COLO829 (cell line): ENCODE measurements at regions not wholly inside any gene's neighbourhood (a gene's known extent, or its start where the extent isn't known, plus 50 kb on each side); places are given as distances from the start of the nearest gene placed in this dataset.
"Not testable (repeated sequence)": the region's sequence is repeated elsewhere in the genome, so short reads cannot be mapped to it uniquely, and the experiment has no call there.

Source experiments
- DNase-seq: peaks from one replicate; pipeline ENCODE4 v3.0.0; 2012; ENCODE audit warnings: low spot score

DNA sequence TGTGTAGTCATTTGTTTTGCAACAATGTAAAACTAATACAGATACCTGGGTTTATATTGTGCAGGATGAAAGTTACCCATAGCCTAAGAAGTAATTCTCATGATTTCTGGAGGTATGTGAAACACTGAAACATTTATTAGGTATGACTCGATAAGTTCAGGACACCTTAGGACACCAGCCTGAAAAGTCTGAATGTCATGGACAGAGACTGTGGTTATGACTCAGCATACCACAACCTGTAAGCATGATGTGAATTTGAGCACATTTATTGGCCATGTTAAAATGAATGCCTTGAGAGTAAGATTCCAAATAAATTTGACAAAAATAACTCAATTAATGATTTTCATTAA, 1471.7 kb upstream of the B3GALT2 start:
- peak; percentile 40 for DNase-seq

DNA sequence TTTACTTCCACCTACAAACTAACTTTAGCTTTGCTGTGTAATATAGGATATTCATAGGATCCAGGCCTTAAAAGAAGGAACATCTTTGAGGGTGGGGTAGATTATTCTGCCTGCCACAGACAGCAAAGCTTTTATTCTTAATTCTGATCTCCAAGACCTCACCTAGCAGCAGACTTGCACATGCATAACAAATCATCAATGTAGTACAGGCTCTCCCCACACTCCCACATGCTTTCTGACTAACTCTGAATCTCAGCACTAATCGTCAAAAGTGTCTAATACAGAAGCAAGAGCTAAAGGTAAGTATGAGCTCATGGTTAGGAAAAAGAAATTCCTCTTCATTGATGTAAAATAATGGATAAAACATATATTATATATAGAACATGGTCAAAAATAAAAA, 1468.5 kb upstream of the B3GALT2 start:
- DNase-seq: no peak

DNA sequence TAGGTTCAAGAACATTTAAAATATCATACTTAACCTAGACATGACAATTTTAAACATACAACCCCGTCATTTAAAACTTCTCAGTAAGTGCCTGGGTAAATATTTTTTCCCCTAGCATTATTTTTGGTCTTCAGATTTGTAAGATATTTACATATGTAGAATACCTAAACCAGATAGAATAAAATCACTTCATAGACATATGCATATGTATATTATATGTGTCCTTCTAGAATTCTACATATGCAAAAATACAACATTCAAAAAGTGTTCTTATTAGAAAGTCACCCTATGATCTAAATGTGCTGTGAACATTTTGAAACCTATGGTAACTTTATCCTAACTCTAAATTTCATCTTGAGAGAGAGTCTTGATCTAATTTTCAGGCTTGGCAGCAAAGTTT, 1467.0 kb upstream of the B3GALT2 start:
- DNase-seq: no peak

DNA sequence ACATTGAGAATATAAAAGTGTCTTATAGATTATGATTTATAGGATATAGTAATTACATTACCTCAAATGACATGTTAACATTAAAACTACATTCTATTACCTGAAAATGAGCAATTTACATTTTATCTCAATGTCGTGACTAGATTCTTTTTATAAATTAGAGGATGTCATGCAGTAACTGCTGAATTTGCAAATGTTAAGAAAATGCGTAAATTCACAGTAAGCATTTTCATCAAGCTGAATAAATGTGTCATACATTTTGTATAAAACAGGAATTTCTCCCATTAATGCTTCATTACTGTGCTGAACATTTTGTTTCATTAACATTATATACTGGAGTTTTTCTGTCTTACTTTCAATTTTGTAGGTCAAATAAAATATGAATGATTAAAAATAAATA, 1460.7 kb upstream of the B3GALT2 start:
- no peak for DNase-seq

DNA sequence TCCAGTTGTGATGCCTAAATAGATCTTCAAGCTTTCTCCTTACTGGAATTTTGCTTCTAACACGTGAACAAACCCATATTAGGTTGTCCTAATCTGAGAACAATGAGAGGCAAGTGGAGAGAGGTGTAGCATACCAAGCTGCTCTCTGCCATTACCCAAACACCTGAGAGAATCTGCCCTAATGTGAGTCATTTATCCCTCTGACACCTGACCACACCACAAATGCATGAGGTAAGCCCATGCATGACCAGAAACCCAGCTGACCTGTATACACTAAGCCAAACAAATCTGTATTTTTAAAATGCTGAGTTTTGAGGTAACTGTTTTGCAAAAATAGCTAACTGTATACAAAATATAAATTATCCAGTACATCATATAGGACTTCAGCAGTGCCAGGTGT, 1458.1 kb upstream of the B3GALT2 start:
- no peak for DNase-seq

DNA sequence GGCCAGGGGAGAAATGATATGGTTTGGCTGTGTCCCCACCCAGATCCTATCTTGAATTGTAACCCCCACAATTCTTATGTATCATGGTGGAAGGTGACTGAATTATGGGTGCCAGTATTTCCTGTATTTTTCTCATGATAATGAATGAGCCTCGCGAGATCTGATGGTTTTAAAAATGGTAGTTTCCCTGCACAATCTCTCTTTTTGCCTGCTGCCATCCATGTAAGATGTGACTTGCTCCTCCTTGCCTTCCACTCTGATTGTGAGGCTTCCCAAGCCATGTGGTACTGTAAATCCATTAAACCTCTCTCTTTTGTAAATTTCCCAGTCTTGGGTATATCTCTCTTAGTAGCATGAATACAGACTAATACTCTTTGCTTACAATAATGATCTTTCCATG, 1453.9 kb upstream of the B3GALT2 start:
- DNase-seq: no peak

DNA sequence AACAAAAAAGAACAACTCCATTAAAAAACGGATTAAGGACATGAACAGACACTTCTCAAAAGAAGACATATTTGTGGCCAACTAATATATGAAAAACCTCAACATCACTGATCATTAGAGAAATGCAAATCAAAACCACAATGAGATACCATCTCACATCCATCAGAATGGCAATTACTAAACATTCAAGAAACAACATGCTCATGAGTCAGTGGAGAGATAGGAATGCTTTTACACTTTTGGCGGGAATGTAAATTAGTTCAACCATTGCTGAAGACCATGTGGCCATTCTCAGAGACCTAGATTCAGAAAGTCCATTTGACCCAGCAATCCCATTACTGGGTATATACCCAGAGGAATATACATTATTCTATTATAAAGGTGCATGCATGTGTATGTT, 1442.6 kb upstream of the B3GALT2 start:
- no peak for DNase-seq

DNA sequence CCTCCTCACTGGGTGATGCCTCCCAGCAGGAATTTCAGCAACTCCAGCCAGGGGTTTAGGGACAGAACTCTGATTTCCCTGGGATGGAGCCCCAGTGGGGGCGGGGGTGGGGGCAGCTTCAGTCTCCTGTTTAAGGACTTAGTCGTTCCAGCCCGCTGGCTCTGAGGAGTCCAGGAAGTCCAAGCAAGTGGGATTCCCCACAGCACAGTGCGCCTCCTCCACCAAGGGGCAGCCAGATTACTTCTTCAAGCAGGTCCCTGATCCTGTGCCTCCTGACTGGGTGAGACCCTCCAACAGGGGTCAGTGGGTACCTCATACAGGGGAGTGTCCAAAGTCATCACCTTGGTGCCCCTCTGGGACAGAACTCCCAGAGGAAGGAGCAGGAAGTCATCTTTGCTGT, 1438.4 kb upstream of the B3GALT2 start:
- no peak for DNase-seq

DNA sequence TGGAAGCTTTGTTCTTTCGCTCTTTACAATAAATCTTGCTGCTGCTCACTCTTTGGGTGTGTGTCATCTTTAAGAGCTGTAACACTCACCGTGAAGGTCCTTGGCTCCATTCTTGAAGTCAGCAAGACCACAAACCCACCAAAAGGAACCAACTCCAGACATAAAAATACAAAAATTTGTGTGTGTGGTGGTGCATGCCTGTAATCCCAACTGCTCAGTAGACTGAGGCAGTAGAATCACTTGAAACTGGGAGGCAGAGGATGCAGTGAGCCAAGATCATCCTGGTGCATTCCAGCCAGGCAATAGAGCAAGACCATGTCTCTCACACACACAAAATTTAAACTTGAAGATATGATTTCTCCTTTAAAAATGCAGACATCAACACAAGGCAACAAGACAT, 1431.7 kb upstream of the B3GALT2 start:
- no peak for DNase-seq

DNA sequence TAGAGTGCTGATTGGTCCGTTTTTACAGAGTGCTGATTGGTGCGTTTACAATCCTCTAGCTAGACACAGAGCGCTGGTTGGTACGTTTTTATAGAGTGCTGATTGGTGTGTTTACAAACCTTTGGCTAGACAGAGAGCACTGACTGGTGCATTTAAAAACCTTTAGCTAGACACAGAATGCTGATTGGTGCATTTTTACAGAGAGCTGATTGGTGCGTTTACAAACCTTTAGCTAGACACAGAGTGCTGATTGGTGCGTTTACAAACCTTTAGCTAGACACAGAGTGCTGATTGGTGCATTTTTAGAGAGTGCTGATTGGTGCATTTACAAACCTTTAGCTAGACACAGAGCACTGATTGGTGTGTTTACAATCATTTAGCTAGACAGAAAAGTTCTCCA, 1430.9 kb upstream of the B3GALT2 start:
- not testable (repeated sequence) for DNase-seq

DNA sequence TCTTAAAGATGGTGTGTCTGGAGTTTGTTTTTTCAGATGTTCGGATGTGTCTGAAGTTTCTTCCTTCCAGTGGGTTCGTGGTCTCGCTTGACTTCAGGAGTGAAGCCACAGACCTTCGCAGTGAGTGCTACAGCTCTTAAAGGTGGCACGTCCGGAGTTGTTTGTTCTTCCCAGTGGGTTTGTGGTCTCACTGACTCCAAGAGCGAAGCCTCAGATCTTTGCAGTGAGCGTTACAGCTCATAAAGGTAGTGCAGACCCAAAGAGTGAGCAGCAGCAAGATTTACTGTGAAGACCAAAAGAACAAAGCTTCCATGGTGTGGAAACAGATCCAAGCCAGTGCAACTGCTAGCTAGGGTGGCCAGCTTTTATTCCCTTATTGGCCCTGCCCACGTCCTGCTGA, 1430.4 kb upstream of the B3GALT2 start:
- no peak for DNase-seq

DNA sequence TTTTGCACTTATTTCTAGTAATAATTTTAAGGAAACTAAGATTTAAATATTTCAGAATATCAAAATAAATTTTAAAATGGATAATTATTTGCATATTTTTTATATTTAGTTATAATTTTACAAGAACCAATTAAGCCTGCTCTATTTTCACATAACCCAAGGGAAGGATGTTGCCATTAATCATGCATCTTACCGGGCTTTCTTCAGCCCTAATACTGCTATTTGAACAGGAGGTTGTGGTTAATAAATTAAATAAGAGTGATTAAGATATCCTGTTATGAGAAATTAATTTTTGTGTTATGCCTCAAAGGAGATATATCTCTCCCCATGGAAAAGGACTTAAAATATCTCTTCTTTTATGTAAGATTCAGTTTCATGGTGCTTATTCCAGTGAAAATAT, 1415.8 kb upstream of the B3GALT2 start:
- no peak for DNase-seq

DNA sequence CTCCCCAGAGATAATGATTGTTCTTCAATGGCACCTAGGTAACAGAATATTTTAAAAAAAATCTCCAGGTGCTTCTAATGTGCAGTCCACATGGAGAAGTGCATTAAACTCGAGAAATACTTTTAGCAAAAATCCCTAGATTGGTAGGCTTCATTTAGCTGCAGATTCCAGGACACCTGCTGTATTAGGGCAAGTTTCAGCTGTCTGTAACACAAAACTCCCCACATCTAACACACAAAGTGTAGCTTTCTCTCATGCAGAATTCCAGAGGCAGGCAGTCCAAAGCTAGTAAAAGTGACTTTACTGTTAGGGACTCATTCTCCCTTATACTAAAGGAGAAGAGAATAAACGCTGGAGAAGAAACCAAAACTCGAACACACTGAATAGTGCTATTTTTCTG, 1414.3 kb upstream of the B3GALT2 start:
- DNase-seq: no peak

DNA sequence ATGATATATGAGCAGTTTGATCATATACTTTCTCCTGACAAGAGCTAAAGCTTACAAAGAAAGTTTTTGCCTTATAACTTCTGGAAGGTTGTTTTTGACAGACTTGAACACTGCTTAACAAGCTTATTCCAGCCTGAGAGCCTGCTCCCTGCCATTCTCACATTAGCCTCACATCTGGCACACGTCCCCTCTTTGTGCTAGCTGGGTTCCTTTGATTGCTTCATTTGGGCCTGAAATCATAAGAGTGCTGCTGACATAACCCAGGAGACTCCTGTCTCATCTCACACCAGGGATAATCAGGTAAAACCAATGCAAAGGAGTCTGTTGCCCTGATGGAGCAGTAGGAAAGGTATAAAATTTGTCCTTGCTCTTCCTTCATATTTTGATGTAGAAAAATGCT, 1411.7 kb upstream of the B3GALT2 start:
- no peak for DNase-seq

DNA sequence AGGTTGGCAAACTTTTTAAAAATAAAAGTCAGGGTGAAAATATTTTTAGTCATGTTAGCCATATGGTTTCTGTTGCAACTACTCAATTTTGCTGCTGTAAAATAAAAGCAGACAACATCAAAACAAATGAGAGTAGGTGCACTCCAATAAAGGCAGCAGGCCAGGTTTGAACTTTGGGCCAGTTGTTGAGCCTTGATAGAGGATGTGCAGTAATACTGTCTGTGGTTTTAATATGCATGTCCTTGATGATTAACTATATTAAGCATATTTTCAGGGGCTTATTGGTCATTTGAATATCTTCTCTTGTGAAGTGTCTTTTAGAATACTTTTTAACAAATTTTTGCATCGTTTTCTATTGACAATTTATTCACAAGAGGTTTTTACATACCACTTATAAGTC, 1399.9 kb upstream of the B3GALT2 start:
- DNase-seq: no peak

DNA sequence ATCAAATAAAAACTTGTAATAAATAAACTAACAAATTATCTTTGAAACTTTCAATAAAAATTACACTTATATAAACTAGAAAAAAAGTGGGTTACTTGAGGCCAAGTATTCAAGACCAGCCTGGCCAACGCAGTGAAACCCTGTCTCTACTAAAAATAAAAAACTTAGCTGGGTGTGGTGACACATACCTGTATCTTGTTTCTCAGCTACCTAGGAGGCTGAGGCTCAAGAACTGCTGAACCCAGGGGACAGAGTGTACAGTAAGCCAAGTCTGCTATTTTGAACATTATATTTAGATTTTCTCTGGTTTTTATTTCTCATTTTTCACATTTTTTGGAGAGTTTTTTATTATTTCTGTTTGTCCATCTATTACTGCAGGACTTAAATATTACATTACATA, 1397.6 kb upstream of the B3GALT2 start:
- DNase-seq: no peak

DNA sequence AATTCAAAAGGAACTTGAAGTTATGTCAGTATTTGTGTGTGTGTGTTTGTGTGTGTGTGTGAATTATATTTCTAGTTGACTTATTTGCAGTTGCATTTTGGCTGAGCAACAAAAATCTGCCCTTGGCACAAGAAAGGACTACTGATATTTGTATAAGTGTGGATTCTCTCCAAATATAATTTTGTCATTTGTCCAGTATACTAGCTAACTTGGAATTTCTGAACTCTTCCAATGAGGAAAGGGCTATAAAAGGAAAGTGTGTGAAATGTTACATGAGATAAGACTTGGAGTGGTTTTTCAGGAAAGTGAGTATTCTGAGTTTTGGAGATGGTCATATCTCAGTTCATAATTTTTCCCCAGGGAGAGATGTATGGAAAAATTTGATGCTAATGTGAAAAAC, 1384.1 kb upstream of the B3GALT2 start:
- no peak for DNase-seq

DNA sequence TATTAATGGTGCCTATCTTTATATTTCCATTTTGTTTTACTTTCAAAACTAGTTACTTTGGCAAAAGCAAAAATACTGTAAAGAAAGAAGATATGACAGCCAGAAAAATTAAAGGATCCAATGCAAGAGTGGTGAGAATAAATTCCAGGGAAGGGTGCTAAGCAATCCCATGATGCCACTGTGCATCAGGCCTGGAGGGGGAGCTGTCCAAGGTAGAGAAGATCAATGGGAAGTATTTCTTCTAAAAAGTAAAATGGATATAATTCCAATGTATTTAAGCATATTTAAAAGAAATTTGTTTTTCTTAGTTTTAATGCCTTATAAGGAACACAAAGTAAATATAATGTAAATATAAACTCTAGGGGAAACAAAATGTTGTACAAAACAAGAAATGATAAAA, 1382.2 kb upstream of the B3GALT2 start:
- peak; percentile 3 for DNase-seq

DNA sequence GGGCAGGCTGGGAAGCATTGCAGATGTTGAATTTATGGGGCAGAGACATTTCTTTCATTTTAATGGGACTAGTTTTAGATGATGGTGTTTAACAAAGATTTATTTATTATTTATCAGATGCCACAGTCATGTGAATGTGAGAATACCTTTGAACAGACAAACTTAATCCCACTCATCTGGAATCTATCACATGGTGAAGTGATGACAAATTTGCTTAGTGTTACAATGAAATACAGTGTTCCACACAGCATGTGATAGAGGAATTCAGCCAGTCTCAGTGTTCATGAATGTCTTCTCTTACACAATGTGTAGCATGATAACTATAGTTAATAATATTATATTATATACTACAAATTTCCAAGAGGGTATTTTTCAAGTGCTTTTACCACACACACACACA, 1361.7 kb upstream of the B3GALT2 start:
- DNase-seq: peak; percentile 65

DNA sequence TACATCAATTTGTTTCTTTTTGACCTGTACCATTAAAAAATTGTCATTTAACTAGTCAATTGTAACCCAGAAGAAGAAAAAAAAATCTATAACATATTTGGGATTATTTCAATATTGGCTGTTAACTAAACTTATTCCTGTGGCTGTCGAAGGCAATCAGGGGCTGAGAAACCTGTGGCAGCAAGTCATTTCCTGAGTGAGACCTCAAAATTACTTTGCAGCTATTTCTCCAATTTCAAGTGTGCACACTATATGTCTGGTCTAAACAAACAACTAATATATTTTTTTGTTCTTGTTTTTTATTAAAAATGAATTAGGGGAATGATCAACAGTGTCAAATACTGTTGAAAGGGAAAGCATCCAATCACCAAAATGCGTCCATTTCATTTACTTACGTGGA, 1357.6 kb upstream of the B3GALT2 start:
- DNase-seq: no peak

DNA sequence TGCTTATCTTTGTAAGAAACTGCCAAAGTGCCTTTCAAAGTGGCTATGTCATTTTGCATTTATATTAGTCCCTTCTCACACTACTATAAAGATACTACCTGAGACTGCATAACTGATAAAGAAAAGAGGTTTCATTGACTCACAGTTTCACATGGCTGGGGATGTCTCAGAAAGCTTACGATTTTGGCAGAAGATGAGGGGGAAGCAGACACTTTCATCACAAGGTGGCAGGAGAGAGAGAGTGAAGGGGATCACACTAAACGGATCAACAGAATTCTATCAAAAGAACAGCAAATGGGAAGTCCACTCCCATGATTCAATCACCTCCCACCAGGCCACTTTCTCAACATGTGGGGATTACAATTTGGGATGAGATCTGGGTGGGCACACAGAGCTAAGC, 1352.0 kb upstream of the B3GALT2 start:
- DNase-seq: no peak

DNA sequence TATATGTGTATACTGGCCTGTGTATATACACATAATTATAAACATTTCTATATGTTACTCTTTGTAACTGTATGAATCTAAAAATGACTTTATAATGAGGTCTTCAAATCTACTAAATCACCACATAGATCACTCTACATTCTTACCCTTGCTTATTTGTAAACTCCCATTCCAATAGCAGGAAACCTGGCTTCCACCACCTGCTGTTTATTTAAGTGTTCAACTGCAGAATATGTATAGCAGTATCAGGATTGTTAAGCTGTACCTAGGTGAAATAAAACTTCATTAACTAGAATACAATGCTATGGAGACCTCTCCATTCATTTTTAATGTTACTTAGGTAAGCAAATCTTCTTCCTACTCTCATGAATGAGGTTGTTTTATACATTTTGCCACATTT, 1351.1 kb upstream of the B3GALT2 start:
- DNase-seq: no peak

DNA sequence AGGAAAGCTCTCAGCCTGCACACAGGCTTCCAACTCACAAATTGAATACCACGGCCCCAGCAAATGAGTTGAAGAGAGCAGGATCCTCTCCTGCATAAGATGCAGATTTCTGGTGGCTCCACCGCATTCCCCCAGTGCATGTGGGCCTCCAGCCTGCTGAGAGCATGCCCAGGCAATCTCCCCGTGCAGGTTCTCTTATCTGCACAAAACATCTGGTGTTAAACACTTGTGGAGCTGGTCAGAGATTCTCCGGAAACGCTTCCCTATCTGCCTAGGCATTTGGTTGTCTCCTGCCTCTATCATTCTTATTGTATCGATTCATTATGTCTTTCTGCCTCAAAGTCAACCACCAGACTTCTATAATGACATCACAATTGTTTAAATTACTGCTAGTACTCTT, 1349.0 kb upstream of the B3GALT2 start:
- DNase-seq: no peak

DNA sequence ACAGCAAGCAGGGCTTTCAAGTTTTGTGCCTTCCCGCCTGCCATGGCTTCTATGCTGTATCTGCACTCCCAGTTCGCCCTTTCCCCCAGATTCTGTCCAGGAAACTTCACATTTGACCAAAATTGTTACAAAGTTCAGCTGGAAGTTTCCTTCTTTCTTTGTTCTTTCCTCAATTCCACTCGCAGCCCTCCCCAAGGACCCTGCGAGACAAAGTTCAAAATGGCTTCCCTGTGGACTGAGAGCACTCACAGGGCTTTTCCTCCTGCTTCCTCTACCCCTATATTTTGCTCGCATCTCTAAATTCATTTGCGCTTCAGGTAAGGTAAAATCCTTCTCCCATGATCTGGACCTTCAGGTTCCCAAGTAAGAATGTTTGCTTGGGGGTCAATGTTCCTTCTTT, 1348.4 kb upstream of the B3GALT2 start:
- DNase-seq: no peak

DNA sequence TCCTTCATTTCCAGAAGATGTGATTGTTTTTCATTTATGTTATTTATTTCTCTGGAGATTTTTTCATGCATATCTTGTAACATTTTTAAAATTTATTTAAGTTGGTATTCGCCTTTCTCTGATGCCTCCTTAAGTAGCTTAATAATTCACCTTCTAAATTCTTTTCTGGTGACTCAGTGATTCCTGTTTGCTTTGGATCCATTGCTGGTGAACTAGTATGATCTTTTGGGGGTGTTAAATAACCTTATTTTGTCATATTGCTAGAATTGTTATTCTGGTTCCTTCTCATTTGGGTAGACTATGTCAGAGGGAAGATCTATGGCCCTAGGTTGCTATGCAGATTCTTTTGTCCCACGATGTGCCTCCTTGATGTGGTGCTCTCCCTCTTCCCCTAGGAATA, 1347.2 kb upstream of the B3GALT2 start:
- no peak for DNase-seq

DNA sequence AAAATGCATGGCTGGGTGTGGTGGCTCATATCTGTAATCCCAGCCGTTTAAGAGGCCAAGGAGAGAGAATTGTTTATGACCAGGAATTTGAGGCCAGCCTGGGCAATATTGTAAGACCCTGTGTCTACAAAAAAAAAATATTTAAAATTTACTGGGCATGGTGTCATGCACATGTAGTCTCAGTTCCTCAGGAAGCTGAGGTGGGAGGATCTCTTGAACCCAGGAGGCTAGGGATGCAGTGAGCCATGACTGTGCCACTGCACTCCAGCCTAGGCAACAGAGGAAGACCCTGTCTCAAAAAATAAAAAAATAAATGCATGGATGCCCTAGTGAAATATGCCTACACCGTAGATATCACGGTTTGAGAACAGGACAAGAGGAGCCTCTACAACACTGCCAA, 1331.2 kb upstream of the B3GALT2 start:
- no peak for DNase-seq
